Adipocyte (in vitro differentiated cells): ENCODE measurements at regions not wholly inside any gene's neighbourhood (a gene's known extent, or its start where the extent isn't known, plus 50 kb on each side); places are given as distances from the start of the nearest gene placed in this dataset.

Experiments used
- DNase-seq: peaks from one replicate; pipeline ENCODE4 v3.0.0-alpha.2; 2015; ENCODE audit warnings: low read depth
- H3K27me3 ChIP-seq: replicated peaks from 2 replicates; pipeline ENCODE4 v1.7.0; 2013; ENCODE audit warnings: mild to moderate bottlenecking, low read length, moderate library complexity; ENCODE audit not compliant: control insufficient read depth, insufficient read depth
- H3K36me3 ChIP-seq: 2 replicates; pipeline ENCODE4 v1.7.0; 2013; ENCODE audit warnings: low read length, mild to moderate bottlenecking, moderate library complexity; ENCODE audit not compliant: control insufficient read depth, insufficient read depth, severe bottlenecking
- H3K4me1 ChIP-seq: 2 replicates; pipeline ENCODE4 v1.7.0; 2013; ENCODE audit warnings: mild to moderate bottlenecking, low read length, moderate library complexity; ENCODE audit not compliant: control insufficient read depth, insufficient read depth
- H3K4me3 ChIP-seq: 2 replicates; pipeline ENCODE4 v1.7.0; 2013; ENCODE audit warnings: mild to moderate bottlenecking, low read length, moderate library complexity
- H3K9ac ChIP-seq: 2 replicates; pipeline ENCODE4 v1.7.0; 2013; ENCODE audit warnings: mild to moderate bottlenecking, low read length, moderate library complexity
- H3K9me3 ChIP-seq: 2 replicates; pipeline ENCODE4 v1.7.0; 2013; ENCODE audit warnings: mild to moderate bottlenecking, low read length, moderate library complexity; ENCODE audit not compliant: control insufficient read depth

- H3K9ac ChIP-seq, result no peak overlapping the region
- H3K4me1 ChIP-seq, result no peaks in the 10 kb centered on the region
- H3K9me3 ChIP-seq, result peaks cover 18% of the 10 kb centered on the region
- no peaks in the 10 kb centered on the region for H3K36me3 ChIP-seq
- no peak overlapping the region for H3K4me3 ChIP-seq
- no peak for DNase-seq
- H3K27me3 ChIP-seq, result no peaks in the 10 kb centered on the region
Observed at GRCh38 chr22:48138855-48139254, 1376.4 kb downstream of the TBC1D22A start.

DNA sequence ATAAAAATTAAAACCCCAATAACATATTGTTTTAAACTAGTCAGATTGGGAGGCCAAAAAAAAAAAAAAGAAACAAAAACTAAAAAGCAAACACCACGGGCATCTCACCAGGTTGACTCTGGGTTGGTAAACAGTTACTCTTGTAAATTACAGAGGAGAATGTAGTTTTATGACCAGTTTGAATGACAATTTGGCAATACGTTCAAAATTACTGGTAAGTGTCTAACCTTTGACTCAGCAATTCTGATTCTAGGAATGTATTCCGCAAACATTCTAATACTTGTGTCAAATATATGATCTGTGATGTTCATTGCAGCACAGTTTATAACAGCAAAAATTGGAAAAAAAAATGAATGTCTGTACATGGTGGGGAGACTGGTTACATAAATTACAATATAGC is 1376.0 kb downstream of the TBC1D22A start:
- Histone ChIP-seq H3K9ac (no peak overlapping the region), H3K9me3 (peaks cover 20% of the 10 kb centered on the region), H3K4me3 (no peak overlapping the region), H3K27me3 (no peaks in the 10 kb centered on the region), H3K4me1 (no peaks in the 10 kb centered on the region), H3K36me3 (no peaks in the 10 kb centered on the region)
- no peak for DNase-seq

DNA sequence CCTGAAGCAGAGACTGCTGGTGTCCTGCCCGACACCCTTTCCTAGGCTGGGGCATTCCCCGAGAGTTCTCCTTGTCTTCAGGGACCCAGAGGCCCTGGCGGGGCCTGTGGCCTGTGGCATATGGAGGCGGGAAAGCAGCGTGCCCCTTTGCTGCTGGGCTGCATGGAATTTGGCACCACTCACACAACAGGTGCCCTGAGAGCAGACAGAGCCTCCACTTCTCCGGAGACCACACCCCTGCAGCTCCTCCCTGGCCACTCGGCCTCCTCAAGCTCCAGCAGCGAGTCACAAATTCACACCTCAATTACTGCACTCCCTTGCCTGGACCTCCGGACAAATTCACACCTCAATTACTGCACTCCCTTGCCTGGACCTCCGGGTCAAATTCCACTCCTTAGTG is 1375.2 kb downstream of the TBC1D22A start:
- no peaks in the 10 kb centered on the region for H3K27me3 ChIP-seq
- peaks cover 13% of the 10 kb centered on the region for H3K9me3 ChIP-seq
- H3K9ac ChIP-seq, result no peak overlapping the region
- no peaks in the 10 kb centered on the region for H3K4me1 ChIP-seq
- DNase-seq, result no peak
- H3K36me3 ChIP-seq, result no peaks in the 10 kb centered on the region
- no peak overlapping the region for H3K4me3 ChIP-seq

- Histone ChIP-seq H3K4me3 (no peak overlapping the region), H3K9me3 (peaks cover 13% of the 10 kb centered on the region)
Observed at GRCh38 chr22:48135592-48135991, 1373.1 kb downstream of the TBC1D22A start.

DNA sequence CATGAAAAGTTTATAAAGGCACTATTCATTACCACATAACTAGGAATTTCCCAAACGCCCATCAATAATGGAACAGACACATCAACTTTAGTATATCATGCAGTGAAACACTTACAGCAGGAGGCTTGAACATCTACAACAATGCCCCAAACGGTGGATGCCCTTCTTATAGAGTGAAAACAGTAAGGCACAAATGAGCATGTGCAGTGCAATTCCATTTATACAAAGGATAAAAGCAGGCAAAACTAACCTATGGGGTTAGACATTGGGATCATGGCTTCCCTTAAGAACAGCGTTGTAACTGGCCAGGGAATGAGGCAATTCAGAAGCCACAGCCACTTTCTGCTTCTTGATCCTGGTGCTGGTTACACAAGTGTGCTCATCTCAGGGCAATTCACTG is 1363.0 kb downstream of the TBC1D22A start:
- DNase-seq, result no peak
- Histone ChIP-seq H3K27me3 (no peaks in the 10 kb centered on the region), H3K36me3 (no peaks in the 10 kb centered on the region), H3K4me3 (no peak overlapping the region), H3K9ac (no peak overlapping the region), H3K9me3 (no peaks in the 10 kb centered on the region), H3K4me1 (no peaks in the 10 kb centered on the region)

More at GRCh38 chr22:48135592-48135991, 1373.1 kb downstream of the TBC1D22A start:
- Histone ChIP-seq H3K36me3 (no peaks in the 10 kb centered on the region), H3K27me3 (no peaks in the 10 kb centered on the region), H3K9ac (no peak overlapping the region), H3K4me1 (no peaks in the 10 kb centered on the region)
- DNase-seq, result no peak

DNA sequence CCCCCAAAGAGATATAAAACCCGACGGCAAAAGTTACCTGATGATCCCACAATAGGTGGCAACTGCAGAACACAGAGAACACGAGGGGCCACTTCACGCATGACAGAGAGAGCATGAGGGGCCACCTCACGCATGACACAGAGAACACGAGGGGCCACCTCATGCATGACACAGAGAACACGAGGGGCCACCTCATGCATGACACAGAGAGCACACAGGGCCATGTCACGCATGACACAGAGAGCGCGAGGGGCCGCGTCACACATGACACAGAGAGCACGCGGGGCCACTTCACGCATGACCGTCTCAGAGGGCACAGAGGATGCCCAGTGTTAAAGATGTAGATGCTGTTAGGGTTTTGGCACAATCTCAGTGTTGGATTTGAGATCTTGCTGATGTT is 1359.5 kb downstream of the TBC1D22A start:
- H3K9ac ChIP-seq, result no peak overlapping the region
- no peak for DNase-seq
- no peaks in the 10 kb centered on the region for H3K9me3 ChIP-seq
- H3K4me3 ChIP-seq, result no peak overlapping the region
- H3K4me1 ChIP-seq, result no peaks in the 10 kb centered on the region
- no peaks in the 10 kb centered on the region for H3K27me3 ChIP-seq
- no peaks in the 10 kb centered on the region for H3K36me3 ChIP-seq

- H3K4me3 ChIP-seq, result no peak overlapping the region
Observed at GRCh38 chr22:48118654-48119053, 1356.2 kb downstream of the TBC1D22A start.

DNA sequence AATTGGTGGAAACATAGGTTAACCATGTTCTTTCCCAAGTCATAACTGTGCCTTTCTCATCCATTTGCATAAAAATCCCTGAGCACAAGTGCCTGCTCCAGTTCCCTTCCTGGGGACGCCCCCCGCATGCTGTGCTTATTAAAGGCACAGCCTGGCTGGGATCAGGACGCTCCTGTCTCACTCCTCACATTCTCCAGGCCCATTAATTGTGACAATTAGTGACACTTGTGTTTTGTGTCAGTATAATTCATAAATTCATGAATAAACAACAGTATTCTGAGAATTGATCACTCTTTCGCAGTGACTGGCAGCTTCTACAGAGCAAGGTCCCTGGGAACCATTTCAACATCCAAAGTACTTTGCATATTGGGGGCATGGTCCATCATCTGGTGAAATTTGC is 1354.4 kb downstream of the TBC1D22A start:
- H3K27me3 ChIP-seq, result no peaks in the 10 kb centered on the region
- H3K9me3 ChIP-seq, result peaks cover 6% of the 10 kb centered on the region
- no peak overlapping the region for H3K4me3 ChIP-seq
- no peak for DNase-seq
- H3K36me3 ChIP-seq, result no peaks in the 10 kb centered on the region
- H3K4me1 ChIP-seq, result no peaks in the 10 kb centered on the region
- no peak overlapping the region for H3K9ac ChIP-seq

More at GRCh38 chr22:48118654-48119053, 1356.2 kb downstream of the TBC1D22A start:
- Histone ChIP-seq H3K36me3 (no peaks in the 10 kb centered on the region), H3K27me3 (no peaks in the 10 kb centered on the region), H3K4me1 (no peaks in the 10 kb centered on the region), H3K9ac (no peak overlapping the region), H3K9me3 (no peaks in the 10 kb centered on the region)
- DNase-seq, result no peak

- Histone ChIP-seq H3K9ac (no peak overlapping the region), H3K27me3 (no peaks in the 10 kb centered on the region), H3K4me3 (no peak overlapping the region), H3K4me1 (no peaks in the 10 kb centered on the region), H3K9me3 (peaks cover 9% of the 10 kb centered on the region), H3K36me3 (no peaks in the 10 kb centered on the region)
- no peak for DNase-seq
Observed at GRCh38 chr22:48112687-48113521, 1350.5 kb downstream of the TBC1D22A start.

DNA sequence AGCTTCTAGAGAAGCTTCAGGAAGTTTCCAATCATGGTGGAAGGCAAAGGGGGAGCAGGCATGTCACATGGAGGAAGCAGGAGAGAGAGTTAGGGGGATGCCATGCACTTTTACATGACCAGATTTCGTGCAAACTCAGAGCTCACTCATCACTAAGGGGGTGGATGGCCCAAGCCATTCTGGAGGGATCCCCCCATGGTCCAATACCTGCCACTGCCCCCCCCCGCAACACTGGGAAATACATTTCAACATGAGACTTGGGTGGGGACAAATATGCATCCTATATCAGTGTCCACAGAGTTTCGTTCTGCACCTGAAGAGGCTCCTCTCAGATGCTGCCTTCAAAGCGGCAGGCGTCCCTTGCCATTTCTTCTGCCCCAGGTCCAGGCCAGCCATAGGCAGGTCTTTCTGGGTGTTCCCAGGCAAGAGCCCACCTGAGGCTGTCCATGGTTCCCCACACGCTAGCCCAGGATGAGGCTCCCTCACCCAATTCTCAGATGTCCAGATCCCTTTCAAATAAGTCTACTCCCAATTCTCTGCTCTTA is 1344.3 kb downstream of the TBC1D22A start:
- no peak for DNase-seq
- H3K4me1 ChIP-seq, result no peaks in the 10 kb centered on the region
- no peaks in the 10 kb centered on the region for H3K27me3 ChIP-seq
- no peaks in the 10 kb centered on the region for H3K36me3 ChIP-seq
- H3K9me3 ChIP-seq, result peaks cover 3% of the 10 kb centered on the region
- no peak overlapping the region for H3K9ac ChIP-seq
- H3K4me3 ChIP-seq, result no peak overlapping the region

DNA sequence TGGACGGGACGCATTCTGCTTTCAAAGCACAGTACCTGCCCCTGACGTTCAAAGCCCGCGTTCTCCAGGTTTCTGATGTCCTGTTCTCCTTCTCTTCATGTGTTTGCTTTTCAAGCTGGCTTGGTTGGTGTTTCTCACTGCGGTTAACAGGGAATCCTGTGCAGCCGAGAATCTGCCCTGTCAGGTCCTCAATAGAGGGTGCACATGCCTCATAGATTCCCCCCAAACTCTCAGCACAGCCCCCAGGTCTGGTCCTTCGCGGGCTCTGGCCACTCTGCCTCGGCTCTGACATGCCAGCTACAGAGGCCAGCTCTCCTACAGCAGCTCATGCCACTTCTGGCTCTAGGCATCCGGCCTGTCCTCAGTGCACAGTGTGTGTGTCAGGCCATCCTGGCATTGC is 1343.8 kb downstream of the TBC1D22A start:
- Histone ChIP-seq H3K36me3 (no peaks in the 10 kb centered on the region), H3K9me3 (peaks cover 3% of the 10 kb centered on the region), H3K27me3 (no peaks in the 10 kb centered on the region), H3K9ac (no peak overlapping the region), H3K4me3 (no peak overlapping the region), H3K4me1 (no peaks in the 10 kb centered on the region)
- no peak for DNase-seq
